Brain microvascular endothelial cell (primary cell): ENCODE measurements at regions not wholly inside any gene's neighbourhood (a gene's known extent, or its start where the extent isn't known, plus 50 kb on each side); places are given as distances from the start of the nearest gene placed in this dataset.
"Not testable (repeated sequence)": the region's sequence is repeated elsewhere in the genome, so short reads cannot be mapped to it uniquely, and the experiment has no call there.

Source experiments
- DNase-seq: peaks from one replicate; pipeline ENCODE4 v3.0.0-alpha.2; 2020
- H3K27ac ChIP-seq: fragments of 250-450 bp; sonication (Bioruptor Pico); 2 replicates; pipeline ENCODE4 v1.5.1; 2020; ENCODE audit warnings: mild to moderate bottlenecking, moderate library complexity
- H3K27me3 ChIP-seq: fragments of 250-450 bp; sonication (Bioruptor Pico); replicated peaks from 2 replicates; pipeline ENCODE4 v1.5.1; 2020; ENCODE audit warnings: mild to moderate bottlenecking
- H3K36me3 ChIP-seq: fragments of 250-450 bp; sonication (Bioruptor Pico); replicated peaks from 2 replicates; pipeline ENCODE4 v1.5.1; 2020; ENCODE audit warnings: mild to moderate bottlenecking
- H3K4me3 ChIP-seq: 2 replicates; pipeline ENCODE4 v1.5.1; 2011; ENCODE audit warnings: low read depth, mild to moderate bottlenecking, control low read depth, low read length, moderate library complexity
- in situ Hi-C: cut with HindIII; loops from 2 replicates; pipeline ENCODE4 v1.10.0; 2017; ENCODE audit warnings: low sequenced_read_pairs, low pct_ligation_motif_present
- TF ChIP-seq, protein P1 (sequence below): IDR thresholded peaks from 2 replicates; pipeline ENCODE4 v1.5.1; 2011; ENCODE audit warnings: low read depth, mild to moderate bottlenecking, moderate library complexity, low read length, control low read depth, inconsistent platforms; ENCODE audit errors: missing control alignments

DNA sequence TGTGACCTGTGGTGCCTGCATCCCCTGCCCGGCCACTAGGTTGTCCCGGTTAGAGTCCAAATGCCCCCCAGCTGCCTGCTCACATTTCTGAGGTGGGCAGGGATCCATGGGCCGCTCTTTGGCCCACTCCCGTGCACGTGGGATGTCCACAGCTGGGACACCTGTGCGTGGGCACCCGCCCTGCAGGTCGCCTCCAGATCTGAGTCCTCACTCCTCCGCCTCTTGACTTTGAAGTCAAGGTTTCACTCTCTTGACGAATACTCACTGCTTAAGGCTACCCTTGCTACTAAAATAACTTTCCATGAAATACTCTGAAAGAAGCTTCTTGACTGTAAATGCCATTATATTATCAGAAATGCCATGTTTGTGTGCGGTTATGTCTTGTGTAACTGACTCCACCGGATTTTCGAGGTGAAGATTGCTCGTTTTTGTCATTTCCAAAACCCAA lies 358.2 kb downstream of the BCL2L11 start:
- H3K27me3 ChIP-seq, in situ Hi-C loops, H3K4me3 ChIP-seq, H3K27ac ChIP-seq, H3K36me3 ChIP-seq, DNase-seq: not testable (repeated sequence)

DNA sequence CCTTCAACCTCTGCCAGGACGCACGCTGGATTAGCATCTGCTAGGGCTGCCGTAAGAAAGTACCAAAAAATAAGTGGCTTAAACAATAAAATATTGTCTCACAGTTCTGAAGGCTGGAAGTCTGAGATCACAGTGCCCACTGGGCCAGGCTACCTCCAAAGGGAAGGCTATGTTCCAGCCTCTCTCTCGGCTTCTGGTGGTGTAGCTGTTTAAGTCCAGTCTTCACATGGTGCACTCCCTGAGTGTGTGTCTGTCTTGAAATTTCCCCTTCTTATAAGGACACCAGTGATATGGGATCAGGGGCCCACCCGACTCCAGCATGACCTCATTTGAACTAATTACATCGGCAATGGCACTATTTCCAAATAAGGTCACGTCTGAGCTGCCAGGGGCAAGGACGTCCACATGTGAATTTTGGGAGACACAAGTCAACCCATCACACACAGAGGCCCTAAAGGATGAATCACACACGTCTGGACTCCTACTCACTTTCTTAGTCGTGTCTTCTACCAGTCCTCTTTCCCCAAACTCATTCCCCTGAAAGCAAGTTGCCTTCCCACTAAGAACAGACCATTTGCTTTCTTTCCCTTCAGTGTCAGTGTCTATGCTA lies 359.4 kb downstream of the BCL2L11 start:
- in situ Hi-C loops, H3K36me3 ChIP-seq, H3K27me3 ChIP-seq, H3K4me3 ChIP-seq: not testable (repeated sequence)
- peak overlapping the region; percentile 80 for H3K27ac ChIP-seq
- DNase-seq, result peak; percentile 59

DNA sequence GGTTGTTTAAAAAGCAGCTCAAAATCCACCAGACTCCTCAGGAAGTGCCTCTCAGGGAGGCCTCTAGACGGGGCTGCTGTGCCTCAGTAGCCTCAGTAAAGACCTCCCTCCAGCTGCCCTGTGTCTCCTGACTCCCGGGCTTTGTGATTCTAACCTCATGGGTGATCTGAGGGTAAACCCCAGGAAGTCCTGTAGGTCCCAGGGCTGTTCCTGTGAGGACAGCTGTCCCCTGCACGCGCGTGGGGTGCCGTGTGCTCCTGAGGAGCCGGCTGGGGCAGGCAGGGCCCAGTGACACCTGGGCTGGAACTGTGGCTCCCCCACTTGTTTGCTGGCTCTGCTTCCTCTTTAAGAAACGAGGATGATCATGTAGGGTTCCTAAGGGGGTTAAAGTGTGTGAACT lies 359.9 kb downstream of the BCL2L11 start:
- DNase-seq, H3K36me3 ChIP-seq, H3K4me3 ChIP-seq, H3K27me3 ChIP-seq, in situ Hi-C loops: not testable (repeated sequence)
- TF ChIP-seq, protein P1, sequence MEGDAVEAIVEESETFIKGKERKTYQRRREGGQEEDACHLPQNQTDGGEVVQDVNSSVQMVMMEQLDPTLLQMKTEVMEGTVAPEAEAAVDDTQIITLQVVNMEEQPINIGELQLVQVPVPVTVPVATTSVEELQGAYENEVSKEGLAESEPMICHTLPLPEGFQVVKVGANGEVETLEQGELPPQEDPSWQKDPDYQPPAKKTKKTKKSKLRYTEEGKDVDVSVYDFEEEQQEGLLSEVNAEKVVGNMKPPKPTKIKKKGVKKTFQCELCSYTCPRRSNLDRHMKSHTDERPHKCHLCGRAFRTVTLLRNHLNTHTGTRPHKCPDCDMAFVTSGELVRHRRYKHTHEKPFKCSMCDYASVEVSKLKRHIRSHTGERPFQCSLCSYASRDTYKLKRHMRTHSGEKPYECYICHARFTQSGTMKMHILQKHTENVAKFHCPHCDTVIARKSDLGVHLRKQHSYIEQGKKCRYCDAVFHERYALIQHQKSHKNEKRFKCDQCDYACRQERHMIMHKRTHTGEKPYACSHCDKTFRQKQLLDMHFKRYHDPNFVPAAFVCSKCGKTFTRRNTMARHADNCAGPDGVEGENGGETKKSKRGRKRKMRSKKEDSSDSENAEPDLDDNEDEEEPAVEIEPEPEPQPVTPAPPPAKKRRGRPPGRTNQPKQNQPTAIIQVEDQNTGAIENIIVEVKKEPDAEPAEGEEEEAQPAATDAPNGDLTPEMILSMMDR, result peak; percentile 38
- peak overlapping the region; percentile 80 for H3K27ac ChIP-seq

DNA sequence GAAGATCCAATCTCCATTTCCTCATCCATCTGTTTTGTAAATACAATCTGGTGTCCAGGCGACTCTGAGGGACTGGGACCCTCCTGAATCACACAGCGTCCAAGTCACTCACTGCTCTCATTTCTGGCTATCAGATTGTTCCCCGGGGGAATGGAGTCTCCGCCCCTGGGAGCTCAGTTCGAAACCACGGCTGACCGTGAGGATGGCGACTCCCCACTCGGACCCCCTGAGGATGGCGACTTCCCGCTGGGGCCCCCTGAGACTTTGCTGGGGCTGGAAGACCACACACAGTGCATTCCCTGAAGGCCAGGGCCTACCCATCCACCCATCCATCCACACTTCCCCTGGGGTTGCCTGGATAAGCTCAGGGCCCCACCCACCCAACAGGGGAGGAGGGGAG lies 360.5 kb downstream of the BCL2L11 start:
- H3K36me3 ChIP-seq, DNase-seq, in situ Hi-C loops, H3K4me3 ChIP-seq, H3K27me3 ChIP-seq: not testable (repeated sequence)
- H3K27ac ChIP-seq, result peak overlapping the region; percentile 28

DNA sequence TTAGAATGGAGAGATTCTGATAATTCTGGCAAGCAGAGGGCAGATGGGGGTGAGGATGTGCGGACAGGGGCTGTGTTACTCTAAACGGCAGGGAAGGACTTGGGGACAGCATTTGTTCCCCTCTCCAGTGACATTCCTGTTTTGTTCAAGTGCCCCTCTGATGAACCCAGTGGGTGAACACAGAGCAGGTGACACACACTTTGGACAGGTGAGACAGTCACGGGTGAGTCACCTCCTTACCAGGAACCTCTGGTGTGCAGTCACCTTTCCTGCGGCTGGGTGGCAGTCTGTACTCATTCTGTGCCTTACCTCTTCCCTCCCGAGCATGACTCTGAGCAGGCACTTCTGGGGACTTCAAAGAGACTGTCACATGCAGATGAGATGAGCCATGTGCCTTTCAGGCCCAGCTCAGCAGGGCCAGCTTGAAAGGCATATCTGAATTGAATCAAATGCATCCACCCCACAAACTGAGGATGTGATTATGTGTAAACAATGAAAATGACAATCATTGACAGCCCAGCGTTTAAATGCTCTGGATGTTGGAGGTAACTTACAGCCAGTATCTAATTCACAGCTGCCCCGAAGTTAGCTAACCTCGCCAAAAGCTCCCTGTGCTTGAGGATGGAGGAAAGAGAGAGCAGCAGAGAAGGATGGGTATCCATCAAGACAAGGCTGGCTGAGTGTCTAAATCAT lies 362.4 kb downstream of the BCL2L11 start:
- H3K27ac ChIP-seq, H3K27me3 ChIP-seq, in situ Hi-C loops, H3K4me3 ChIP-seq, H3K36me3 ChIP-seq, DNase-seq: not testable (repeated sequence)

DNA sequence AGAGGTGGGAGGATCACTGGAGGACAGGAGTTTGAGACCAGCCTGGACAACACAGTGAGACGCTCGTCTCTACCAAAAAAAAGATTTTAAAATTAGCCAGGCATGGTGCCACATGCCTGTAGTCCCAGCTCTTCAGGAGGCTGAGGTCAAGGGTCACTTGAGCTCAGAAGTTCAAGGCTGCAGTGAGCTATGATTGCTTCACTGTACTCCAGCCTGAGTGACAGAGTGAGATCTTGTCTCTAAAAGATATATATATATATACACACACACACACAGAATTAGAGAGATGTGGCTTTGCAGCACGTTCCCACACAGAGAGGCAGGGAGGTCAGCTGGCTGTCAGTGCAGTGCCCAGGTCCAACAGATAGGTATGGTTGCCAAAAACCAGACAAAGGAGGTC lies 363.4 kb downstream of the BCL2L11 start:
- H3K27me3 ChIP-seq, H3K36me3 ChIP-seq, in situ Hi-C loops, H3K4me3 ChIP-seq, DNase-seq, H3K27ac ChIP-seq: not testable (repeated sequence)

DNA sequence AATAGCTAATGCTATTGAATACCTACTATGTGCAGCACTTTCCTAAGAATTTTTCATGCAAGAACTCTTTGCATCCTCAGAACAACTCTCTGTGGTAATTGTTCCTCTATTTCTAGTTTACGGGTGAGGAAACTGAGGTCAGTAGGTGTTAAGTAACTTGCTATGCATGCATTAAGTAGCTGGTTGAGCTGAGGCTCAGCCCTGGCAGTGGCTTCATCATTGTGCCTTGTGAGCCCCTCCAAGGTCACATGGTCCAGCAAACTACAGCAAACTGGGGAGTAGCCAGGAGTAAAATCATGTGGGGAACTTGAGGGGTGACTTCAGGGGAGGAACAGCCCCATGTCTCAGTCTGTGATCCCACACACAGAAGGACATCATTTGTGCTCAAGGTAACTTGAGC lies 365.2 kb downstream of the BCL2L11 start:
- H3K27me3 ChIP-seq, H3K36me3 ChIP-seq, in situ Hi-C loops, DNase-seq, H3K27ac ChIP-seq, H3K4me3 ChIP-seq: not testable (repeated sequence)

DNA sequence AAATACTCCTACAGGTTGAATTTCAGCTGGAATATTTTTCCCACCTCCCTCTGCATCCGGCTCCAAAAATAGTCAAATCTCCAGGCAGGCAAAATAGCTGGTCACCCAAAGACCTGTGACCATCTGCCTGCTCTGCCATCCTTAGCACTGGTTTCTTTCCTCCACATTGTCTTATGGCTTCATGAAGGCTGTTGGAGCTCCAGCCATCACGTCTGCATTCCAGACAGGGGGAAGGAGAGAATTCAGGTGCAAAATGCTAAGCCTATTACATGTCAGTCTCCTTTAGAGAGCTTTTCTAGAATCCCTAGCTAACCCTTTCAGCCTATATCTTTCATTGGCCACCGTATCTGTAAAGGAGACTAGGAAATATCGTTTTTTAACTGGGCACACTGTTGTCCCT lies 367.7 kb downstream of the BCL2L11 start:
- H3K36me3 ChIP-seq, H3K27ac ChIP-seq, H3K27me3 ChIP-seq, in situ Hi-C loops, H3K4me3 ChIP-seq, DNase-seq: not testable (repeated sequence)

DNA sequence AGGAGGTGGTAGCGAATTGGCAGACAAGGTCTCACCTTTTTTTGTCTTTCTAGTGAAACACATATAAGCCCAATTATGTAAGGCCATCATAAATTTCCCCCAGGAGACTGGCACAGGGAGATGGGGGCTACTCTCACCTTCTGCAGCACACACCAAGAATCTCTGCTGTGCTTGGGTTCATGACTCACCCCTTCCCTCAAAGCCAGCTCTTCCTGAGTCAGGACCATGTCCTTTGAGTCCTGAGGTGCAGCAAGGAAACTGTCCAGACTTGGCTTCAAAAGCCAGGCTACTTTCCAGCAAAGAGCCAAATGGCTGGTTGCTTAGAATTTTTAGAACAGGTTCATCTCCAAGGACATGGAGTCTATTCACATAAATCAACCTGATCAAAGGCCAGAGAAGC lies 368.7 kb downstream of the BCL2L11 start:
- H3K36me3 ChIP-seq, DNase-seq, in situ Hi-C loops, H3K27me3 ChIP-seq, H3K27ac ChIP-seq, H3K4me3 ChIP-seq: not testable (repeated sequence)

DNA sequence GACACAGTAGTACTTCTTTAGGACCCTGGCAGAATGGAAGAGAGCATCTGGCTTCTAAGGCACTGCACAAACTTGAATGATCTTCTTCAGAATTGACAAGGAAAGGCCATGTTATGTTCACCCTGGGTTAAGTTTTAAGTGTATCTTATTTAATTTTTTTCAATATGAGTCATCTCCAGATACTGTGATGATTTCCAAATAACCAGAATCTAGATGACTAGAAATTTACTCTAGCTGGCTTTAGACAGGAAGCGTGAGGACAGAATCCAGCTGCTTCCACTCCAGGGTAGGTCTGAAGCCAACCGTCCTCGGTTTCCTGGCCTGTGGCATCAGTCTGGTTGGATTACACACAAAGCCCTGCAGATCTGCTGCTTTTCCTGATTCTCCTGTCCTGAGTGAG lies 370.5 kb downstream of the BCL2L11 start:
- DNase-seq, H3K27ac ChIP-seq, H3K4me3 ChIP-seq, in situ Hi-C loops, H3K36me3 ChIP-seq, H3K27me3 ChIP-seq: not testable (repeated sequence)

DNA sequence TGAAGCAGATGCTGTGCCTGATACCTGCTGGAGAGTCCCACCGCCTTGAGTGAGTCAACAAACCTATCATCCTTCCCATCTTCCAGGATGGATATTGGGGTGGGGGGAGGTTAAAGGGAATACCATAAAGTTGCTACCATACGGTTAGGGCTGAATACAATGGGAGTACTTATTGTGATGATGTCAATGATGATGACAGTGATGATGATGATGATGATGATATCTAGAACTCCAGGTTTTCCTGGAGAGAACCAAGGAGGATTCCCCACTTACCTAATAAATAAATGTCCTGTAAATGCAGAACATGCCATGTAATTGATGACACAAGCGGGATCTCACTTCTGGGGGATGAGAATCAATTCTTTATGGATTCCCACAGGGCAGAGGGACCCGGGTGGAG lies 370.9 kb downstream of the BCL2L11 start:
- H3K27ac ChIP-seq, result not testable (repeated sequence)

DNA sequence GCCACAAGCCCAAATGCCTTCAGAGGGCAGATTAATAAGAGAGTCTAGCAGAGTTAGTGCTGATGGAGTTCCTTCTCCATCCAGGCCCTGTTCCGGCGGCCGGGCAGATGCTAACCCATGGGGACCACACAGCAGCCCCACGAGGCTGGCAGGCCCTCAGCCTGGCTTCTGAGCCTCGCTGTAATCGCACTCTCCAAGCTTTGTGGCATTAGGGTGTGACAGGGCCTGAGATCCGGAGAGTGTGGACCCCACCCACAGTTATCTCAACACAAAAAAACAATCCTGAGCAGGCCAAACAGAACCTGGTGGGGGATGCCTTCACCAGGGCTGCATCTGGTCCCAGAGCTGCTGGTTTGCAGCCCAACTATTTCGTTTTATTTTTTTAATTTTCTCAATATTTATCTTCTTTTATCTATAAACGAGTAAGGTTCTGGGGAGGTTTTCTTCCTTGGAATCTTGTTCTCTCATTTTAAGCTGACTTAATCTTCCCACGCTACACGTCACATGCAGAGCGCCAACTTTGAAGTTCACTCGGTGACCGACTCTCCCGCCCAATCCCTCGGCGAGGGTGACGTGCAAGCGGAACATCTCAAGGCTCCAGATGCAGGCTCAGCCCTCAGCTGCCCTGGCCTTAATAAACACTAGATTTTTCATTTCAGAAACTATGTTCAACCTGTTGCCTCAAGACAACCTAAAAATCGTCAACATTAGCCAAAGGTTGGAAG lies 372.4 kb downstream of the BCL2L11 start:
- H3K4me3 ChIP-seq, result peak overlapping the region; percentile 62
- in situ Hi-C loops, H3K27me3 ChIP-seq, DNase-seq, H3K36me3 ChIP-seq: not testable (repeated sequence)
- H3K27ac ChIP-seq, result peak overlapping the region; percentile 97

More for the DNA sequence above, 370.9 kb downstream of the BCL2L11 start:
- H3K36me3 ChIP-seq, H3K27me3 ChIP-seq, DNase-seq, in situ Hi-C loops: not testable (repeated sequence)
- peak overlapping the region; percentile 26 for H3K4me3 ChIP-seq

DNA sequence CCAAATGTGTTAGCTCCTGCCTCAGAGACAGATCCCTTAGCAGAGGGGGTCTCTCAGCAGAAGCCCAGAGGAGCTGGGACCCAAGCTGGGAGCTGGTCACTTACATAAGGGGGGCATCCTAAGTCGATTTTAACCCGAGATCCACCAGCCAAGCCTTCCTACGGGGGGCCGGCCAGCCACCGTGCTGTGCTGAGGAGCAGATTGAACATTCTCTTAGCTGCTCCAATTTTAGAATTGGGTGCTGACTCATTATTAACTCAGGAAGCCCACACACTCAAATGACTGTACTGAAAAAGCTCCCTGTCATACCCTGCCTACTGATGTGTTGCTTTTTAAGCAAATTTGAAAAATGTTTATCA lies 373.0 kb downstream of the BCL2L11 start:
- in situ Hi-C loops, H3K27me3 ChIP-seq, DNase-seq, H3K36me3 ChIP-seq: not testable (repeated sequence)
- peak overlapping the region; percentile 97 for H3K27ac ChIP-seq
- H3K4me3 ChIP-seq, result peak overlapping the region; percentile 62
